ENCODE measurements at regions not wholly inside any gene's neighbourhood (a gene's known extent, or its start where the extent isn't known, plus 50 kb on each side); places are given as distances from the start of the nearest gene placed in this dataset.

GRCh38 chr17:77798481-77798880 is 160.0 kb upstream of the TNRC6C start:
- CTCF ChIA-PET (ENCODE audit: partially characterized antibody): interaction anchor here (0.7 to 2.1 kb wide), 4 partner anchors 94 to 337 kb away, joined by 3 to 5 read pairs (median 3); no protein-coding TSS in a partner anchor
- no peak for DNase-seq (ENCODE audit: low read depth in 1 of 2, low spot score in 2 of 2)
- TF ChIP-seq EGR1 (IDR thresholded peaks at IDR 0.05; ENCODE audit: borderline replicate concordance, low read depth, low read length) (no peak), BCL11A (IDR thresholded peaks at IDR 0.05; ENCODE audit: low read depth in 2 of 2, low read length in 2 of 2) (no peak), RXRA (IDR thresholded peaks at IDR 0.05; ENCODE audit: insufficient read depth, low read depth, low read length) (no peak), GABPA (IDR thresholded peaks at IDR 0.05; ENCODE audit: borderline replicate concordance, insufficient read depth, low read length) (no peak), CTCF (IDR thresholded peaks at IDR 0.05; ENCODE audit: control extremely low read depth in 1 of 3, insufficient read depth in 1 of 3, low read depth in 1 of 3, low read length in 3 of 3) (no peak), YY1 (IDR thresholded peaks at IDR 0.05; ENCODE audit: low read depth, low read length) (no peak), POLR2AphosphoS5 (IDR thresholded peaks at IDR 0.05; ENCODE audit: low read depth, low read length) (no peak), HDAC6 (IDR thresholded peaks at IDR 0.05; ENCODE audit: low read depth, low read length) (no peak), TAF7 (optimal IDR thresholded peaks at IDR 0.05; ENCODE audit: borderline replicate concordance, low read depth, low read length) (no peak), BRCA1 (IDR thresholded peaks at IDR 0.05; ENCODE audit: low read depth, low read length) (no peak), TCF12 (IDR thresholded peaks at IDR 0.05; ENCODE audit: low read depth, low read length) (no peak), MAFK (IDR thresholded peaks at IDR 0.05; ENCODE audit: low read depth, low read length) (no peak), CBX5 (IDR thresholded peaks at IDR 0.05; ENCODE audit: low read depth, low read length) (no peak)

More at GRCh38 chr17:77798481-77798880, 160.0 kb upstream of the TNRC6C start:
- no peak for FAIRE-seq
- 0 out of 2 replicates have a peak overlapping the region, but pooled peaks have one; percentile 14 for H2BK15ac ChIP-seq (ENCODE audit: low read length)
- no peak overlapping the region for H2BK20ac ChIP-seq (ENCODE audit: low read length)
- no peak overlapping the region for H4K8ac ChIP-seq (ENCODE audit: extremely low read depth, insufficient read depth, low read length)
- peaks cover 0 to 18% (median 18%) of the 10 kb centered on the region in 4 experiments; a peak in 4 of 7 replicates for H3K27me3 ChIP-seq (replicated peaks in 1 of 4; ENCODE audit: control insufficient read depth in 3 of 4, extremely low read depth in 1 of 4, insufficient read depth in 3 of 4, low read length in 3 of 4)
- POLR2A ChIA-PET (ENCODE audit: partially characterized antibody): no interaction called here
- no peak overlapping the region for H3K4me3 ChIP-seq (ENCODE audit: extremely low read depth in 1 of 4, insufficient read depth in 2 of 4, low read depth in 3 of 4, low read length in 4 of 4)
- H3K4me1 ChIP-seq (replicated peaks in 1 of 4; ENCODE audit: control insufficient read depth in 3 of 4, insufficient read depth in 4 of 4, low read length in 3 of 4): peaks cover 5 to 16% (median 7%) of the 10 kb centered on the region in 4 experiments; a peak in 6 of 7 replicates
- H4K91ac ChIP-seq (replicated peaks; ENCODE audit: insufficient read length, low read length): no peak overlapping the region
- H3K56ac ChIP-seq (replicated peaks; ENCODE audit: insufficient read length, low read depth, low read length): no peak overlapping the region
- H3K4me2 ChIP-seq (ENCODE audit: insufficient read depth in 1 of 2, low read depth in 2 of 2, low read length in 2 of 2): no peak overlapping the region
- H2AK5ac ChIP-seq (ENCODE audit: low read depth, low read length): no peak overlapping the region
- WGBS, 2 experiments (ENCODE audit: extremely low coverage in 1 of 2, insufficient coverage in 1 of 2, insufficient read length in 1 of 2, insufficient replicate concordance in 2 of 2, low coverage in 1 of 2, low lambda C conversion rate in 2 of 2, missing lambda C conversion rate in 1 of 2): 91% methylated on average over 8 of the region's 8 CpGs; no CpG with 5 or more reads in 1 of the 2 experiments
- H3K79me1 ChIP-seq (ENCODE audit: low read depth, low read length): no peaks in the 10 kb centered on the region
- H2BK120ac ChIP-seq (replicated peaks; ENCODE audit: low read depth, low read length): no peak overlapping the region
- H3K27ac ChIP-seq (ENCODE audit: low read depth, low read length): no peak overlapping the region
- H3K23ac ChIP-seq (ENCODE audit: insufficient read length): no peak overlapping the region
- H4K20me1 ChIP-seq (replicated peaks in 1 of 2; ENCODE audit: control insufficient read depth in 1 of 2, insufficient read depth in 2 of 2, low read length in 2 of 2): no peaks in the 10 kb centered on the region
- H3K18ac ChIP-seq (ENCODE audit: extremely low read depth, low read length): no peak overlapping the region
- H3K4ac ChIP-seq (replicated peaks; ENCODE audit: insufficient read length, low read depth, low read length): no peak overlapping the region
- H3K9ac ChIP-seq (replicated peaks in 1 of 4; ENCODE audit: extremely low read depth in 1 of 4, low read depth in 3 of 4, low read length in 3 of 4): no peak overlapping the region
- H3K9me3 ChIP-seq (ENCODE audit: insufficient read depth in 2 of 2, low read depth in 1 of 2, low read length in 1 of 2): no peaks in the 10 kb centered on the region
- H3K36me3 ChIP-seq (ENCODE audit: control insufficient read depth in 2 of 4, insufficient read depth in 4 of 4, low read length in 3 of 4): no peaks in the 10 kb centered on the region
- no peak overlapping the region for H2BK12ac ChIP-seq (ENCODE audit: low read depth, low read length)
- no peaks in the 10 kb centered on the region for H3K79me2 ChIP-seq (ENCODE audit: control insufficient read depth in 1 of 2, insufficient read depth in 2 of 2, low read length in 2 of 2)
- H2BK5ac ChIP-seq (ENCODE audit: low read depth, low read length): no peak overlapping the region
- no peak overlapping the region for H2AFZ ChIP-seq (ENCODE audit: low read length)
- H3K14ac ChIP-seq (ENCODE audit: insufficient read length): no peak overlapping the region
- H4K5ac ChIP-seq (ENCODE audit: insufficient read length, low read depth, low read length): no peak overlapping the region
- H3K23me2 ChIP-seq (ENCODE audit: low read depth, low read length): peaks cover 3% of the 10 kb centered on the region; the same call in 1 of the 2 replicates
